K562 (cell line): ENCODE measurements at regions not wholly inside any gene's neighbourhood (a gene's known extent, or its start where the extent isn't known, plus 50 kb on each side); places are given as distances from the start of the nearest gene placed in this dataset.

Experiments used
- ATAC-seq: fragments of 200-7000 bp; cut with Tn5 transposase; 3 replicates; pipeline ENCODE4 v1.9.1; 2020; ENCODE audit warnings: moderate library complexity
- BruUV-seq: library from RNA; stranded (reverse); fragments of 400-500 nt; replicated peaks from 2 replicates; lab custom pipeline; 2021; lab: Mats Ljungman, UMichigan
- CTCF ChIA-PET: fragments of 300-600 bp; formaldehyde crosslinking; extraction: SDS; loops from one replicate; lab custom pipeline; 2021; ENCODE audit warnings: low intra/inter-chr PET ratio; lab: Yijun Ruan, JAX
- POLR2A ChIA-PET: fragments of 300-600, 350-650 bp; sonication (Branson Sonifier 250); formaldehyde crosslinking; extraction: SDS; loops from one replicate; lab custom pipeline; 2021; ENCODE audit warnings: antibody characterized with exemption, inconsistent platforms; lab: Yijun Ruan, JAX
- DNase-seq, 4 experiments: peaks; one replicate each; pipeline versions ENCODE4 v3.0.0 to v3.0.0-alpha.2; 2011 to 2018; ENCODE audit warnings: low spot score in 3 of 4, mixed read lengths in 3 of 4; ENCODE audit errors: extremely low read depth in 1 of 4
- FAIRE-seq: peaks from 2 replicates; lab custom pipeline; 2011; peaks lifted over from hg19 to GRCh38; lab: Jason Lieb, UNC
- H2AFZ ChIP-seq: 2 replicates; pipeline ENCODE4 v1.6.0; 2011; ENCODE audit warnings: low read depth, low read length, control low read depth, inconsistent platforms
- H3K27ac ChIP-seq: fragments of 200-600 bp; 3 replicates; pipeline ENCODE4 v1.8.0; 2011; ENCODE audit warnings: low read depth, mild to moderate bottlenecking, control low read depth, inconsistent platforms, low read length, moderate library complexity, mixed read lengths; ENCODE audit errors: extremely low read depth
- H3K27me3 ChIP-seq, 2 experiments: fragments of 300-600 bp in 1 of 2; 2 replicates in 1 of 2; 3 replicates in 1 of 2; pipeline versions ENCODE4 v1.6.0 to v1.8.0; 2011; ENCODE audit warnings: inconsistent platforms in 2 of 2, low read length in 2 of 2, mild to moderate bottlenecking in 1 of 2, mixed read lengths in 1 of 2, moderate library complexity in 1 of 2; ENCODE audit not compliant: control insufficient read depth in 2 of 2, insufficient read depth in 2 of 2
- H3K36me3 ChIP-seq: fragments of 300-600 bp; 3 replicates; pipeline ENCODE4 v1.8.0; 2011; ENCODE audit warnings: mild to moderate bottlenecking, low read length, inconsistent platforms; ENCODE audit not compliant: control insufficient read depth, insufficient read depth
- H3K4me1 ChIP-seq, 2 experiments: fragments of 200-600 bp in 1 of 2; replicated peaks in 1 of 2; 2 replicates in 1 of 2; 3 replicates in 1 of 2; pipeline versions ENCODE4 v1.5.1 to v1.8.0; 2011; ENCODE audit warnings: inconsistent platforms in 2 of 2, low read length in 2 of 2, mild to moderate bottlenecking in 1 of 2, mixed read lengths in 1 of 2, moderate library complexity in 1 of 2; ENCODE audit not compliant: control insufficient read depth in 2 of 2, insufficient read depth in 2 of 2
- H3K4me2 ChIP-seq: 2 replicates; pipeline ENCODE4 v1.6.1; 2011; ENCODE audit warnings: low read length, control low read depth, inconsistent platforms, mixed read lengths; ENCODE audit not compliant: insufficient read depth
- H3K4me3 ChIP-seq: fragments of 200-600 bp; sonication (generic), shearing (Covaris generic); 2 replicates; pipeline ENCODE4 v1.5.1; 2016; ENCODE audit warnings: control low read depth, inconsistent platforms
- H3K79me2 ChIP-seq: fragments of 200-600 bp; 3 replicates; pipeline ENCODE4 v1.8.0; 2011; ENCODE audit warnings: low read length, inconsistent platforms; ENCODE audit not compliant: control insufficient read depth, insufficient read depth
- H3K9ac ChIP-seq, 2 experiments: 2 replicates each; pipeline versions ENCODE4 v1.6.0 to v1.6.1; 2011; ENCODE audit warnings: low read depth in 2 of 2, low read length in 2 of 2, control low read depth in 1 of 2, inconsistent platforms in 1 of 2, mild to moderate bottlenecking in 1 of 2, mixed read lengths in 1 of 2; ENCODE audit not compliant: insufficient read depth in 1 of 2
- H3K9me1 ChIP-seq: one replicate; pipeline ENCODE4 v1.6.0; 2011; ENCODE audit warnings: inconsistent platforms, mild to moderate bottlenecking, low read length, moderate library complexity; ENCODE audit not compliant: control insufficient read depth, insufficient read depth
- H3K9me3 ChIP-seq: replicated peaks from 2 replicates; pipeline ENCODE4 v1.5.1; 2011; ENCODE audit warnings: low read depth, low read length, inconsistent platforms; ENCODE audit not compliant: control insufficient read depth, insufficient read depth
- H4K20me1 ChIP-seq: replicated peaks from 2 replicates; pipeline ENCODE4 v1.6.1; 2011; ENCODE audit warnings: low read length, inconsistent platforms, mixed read lengths; ENCODE audit not compliant: control insufficient read depth, insufficient read depth
- KLF1 ChIP-seq: fragments of 450-650 bp; IDR thresholded peaks from 2 replicates; pipeline ENCODE4 v1.6.1; 2016; ENCODE audit warnings: missing genetic modification characterization, missing compliant biosample characterization
- WGBS: fragments of 100-300 bp; shearing (Covaris generic); methylation state at CpG from one replicate; pipeline ENCODE4 v1.1.6; 2016; ENCODE audit warnings: low coverage, mixed read lengths; ENCODE audit not compliant: insufficient coverage; ENCODE audit errors: missing lambda C conversion rate; 5-methylcytosine and 5-hydroxymethylcytosine counted together
- in situ Hi-C: fragments of 300-500 bp; cut with MboI; formaldehyde crosslinking; loops from 4 replicates; pipeline ENCODE4 v1.15.0; 2018; ENCODE audit warnings: inconsistent platforms, mixed read lengths
- intact Hi-C: fragments of 100-400 bp; cut with micrococcal nuclease; formaldehyde crosslinking; loops from 2 replicates; pipeline ENCODE4 v1.14.2; 2022
- TF ChIP-seq, protein P1 (sequence below): fragments of 450-650 bp; formaldehyde crosslinking; IDR thresholded peaks from 2 replicates; pipeline ENCODE4 v1.4.0; 2022; ENCODE audit warnings: missing genetic modification characterization
- TF ChIP-seq, protein P2 (sequence below): IDR thresholded peaks from 2 replicates; pipeline ENCODE4 v1.6.1; 2011; ENCODE audit warnings: borderline replicate concordance, low read depth, mild to moderate bottlenecking, moderate library complexity, low read length; ENCODE audit not compliant: insufficient read depth, poor library complexity, severe bottlenecking
- TF ChIP-seq, protein P3 (sequence below): sonication (generic); formaldehyde crosslinking; IDR thresholded peaks from 2 replicates; pipeline ENCODE4 v1.9.0; 2022; ENCODE audit warnings: mild to moderate bottlenecking, missing genetic modification reagents

DNA sequence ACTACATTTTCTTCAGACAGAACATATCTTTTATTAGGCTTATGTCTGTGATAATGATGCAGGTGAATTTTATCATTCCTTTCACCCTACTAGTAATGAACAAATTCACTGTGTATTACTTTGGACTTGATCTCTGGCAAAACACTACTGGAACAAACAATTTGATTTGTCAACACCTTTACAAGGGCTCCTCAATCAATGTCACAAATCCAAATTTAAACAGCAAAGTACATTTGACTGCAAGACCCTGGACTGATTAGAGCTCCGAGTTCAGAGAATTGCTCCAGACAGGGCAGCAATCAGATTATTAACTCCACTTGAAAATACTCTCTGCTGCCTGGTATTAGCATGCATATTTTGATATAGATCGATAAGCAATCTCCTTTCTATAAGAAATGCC lies 547.6 kb upstream of the SALL1 start (continued):
- TF ChIP-seq, protein P1, sequence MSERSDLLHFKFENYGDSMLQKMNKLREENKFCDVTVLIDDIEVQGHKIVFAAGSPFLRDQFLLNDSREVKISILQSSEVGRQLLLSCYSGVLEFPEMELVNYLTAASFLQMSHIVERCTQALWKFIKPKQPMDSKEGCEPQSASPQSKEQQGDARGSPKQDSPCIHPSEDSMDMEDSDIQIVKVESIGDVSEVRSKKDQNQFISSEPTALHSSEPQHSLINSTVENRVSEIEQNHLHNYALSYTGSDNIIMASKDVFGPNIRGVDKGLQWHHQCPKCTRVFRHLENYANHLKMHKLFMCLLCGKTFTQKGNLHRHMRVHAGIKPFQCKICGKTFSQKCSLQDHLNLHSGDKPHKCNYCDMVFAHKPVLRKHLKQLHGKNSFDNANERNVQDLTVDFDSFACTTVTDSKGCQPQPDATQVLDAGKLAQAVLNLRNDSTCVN: no peak
- TF ChIP-seq, protein P2, sequence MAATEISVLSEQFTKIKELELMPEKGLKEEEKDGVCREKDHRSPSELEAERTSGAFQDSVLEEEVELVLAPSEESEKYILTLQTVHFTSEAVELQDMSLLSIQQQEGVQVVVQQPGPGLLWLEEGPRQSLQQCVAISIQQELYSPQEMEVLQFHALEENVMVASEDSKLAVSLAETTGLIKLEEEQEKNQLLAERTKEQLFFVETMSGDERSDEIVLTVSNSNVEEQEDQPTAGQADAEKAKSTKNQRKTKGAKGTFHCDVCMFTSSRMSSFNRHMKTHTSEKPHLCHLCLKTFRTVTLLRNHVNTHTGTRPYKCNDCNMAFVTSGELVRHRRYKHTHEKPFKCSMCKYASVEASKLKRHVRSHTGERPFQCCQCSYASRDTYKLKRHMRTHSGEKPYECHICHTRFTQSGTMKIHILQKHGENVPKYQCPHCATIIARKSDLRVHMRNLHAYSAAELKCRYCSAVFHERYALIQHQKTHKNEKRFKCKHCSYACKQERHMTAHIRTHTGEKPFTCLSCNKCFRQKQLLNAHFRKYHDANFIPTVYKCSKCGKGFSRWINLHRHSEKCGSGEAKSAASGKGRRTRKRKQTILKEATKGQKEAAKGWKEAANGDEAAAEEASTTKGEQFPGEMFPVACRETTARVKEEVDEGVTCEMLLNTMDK: no peak
- TF ChIP-seq, protein P3, sequence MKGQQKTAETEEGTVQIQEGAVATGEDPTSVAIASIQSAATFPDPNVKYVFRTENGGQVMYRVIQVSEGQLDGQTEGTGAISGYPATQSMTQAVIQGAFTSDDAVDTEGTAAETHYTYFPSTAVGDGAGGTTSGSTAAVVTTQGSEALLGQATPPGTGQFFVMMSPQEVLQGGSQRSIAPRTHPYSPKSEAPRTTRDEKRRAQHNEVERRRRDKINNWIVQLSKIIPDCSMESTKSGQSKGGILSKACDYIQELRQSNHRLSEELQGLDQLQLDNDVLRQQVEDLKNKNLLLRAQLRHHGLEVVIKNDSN (CRISPR knock-in tag): no peak

DNA sequence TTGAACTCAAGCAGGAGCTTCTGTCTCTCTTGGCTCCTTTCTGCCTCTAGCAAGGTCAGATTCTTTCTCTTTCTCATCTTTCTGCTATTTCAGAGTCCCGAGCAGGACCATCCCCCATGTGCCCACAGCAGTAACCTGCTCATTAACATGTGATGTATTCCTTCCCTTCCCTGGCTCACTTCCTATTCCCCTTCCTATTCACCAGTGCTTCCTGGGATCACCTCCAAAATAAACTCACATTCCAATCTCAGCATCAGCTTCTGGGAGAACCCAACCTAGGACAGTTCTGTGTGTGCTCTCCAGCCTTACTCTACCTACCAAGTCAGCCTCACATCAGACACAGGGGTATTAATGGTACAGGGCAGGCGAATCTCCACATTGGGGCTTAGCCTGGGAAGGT lies 546.4 kb upstream of the SALL1 start:
- ATAC-seq (no peak), DNase-seq (no peak)
- Histone ChIP-seq H3K79me2 (no peaks in the 10 kb centered on the region), H3K9me1 (no peaks in the 10 kb centered on the region), H3K9ac (no peak overlapping the region), H3K36me3 (no peaks in the 10 kb centered on the region), H3K4me2 (no peak overlapping the region), H3K27me3 (no peaks in the 10 kb centered on the region), H3K4me3 (no peak overlapping the region), H3K9me3 (no peaks in the 10 kb centered on the region), H2AFZ (no peak overlapping the region), H4K20me1 (no peaks in the 10 kb centered on the region)
- CTCF ChIA-PET: no interaction called here
- BruUV-seq: no TSS peak
- POLR2A ChIA-PET: no interaction called here
- intact Hi-C loops: no loop called here
- no peak for TF ChIP-seq KLF1 (tag)
- TF ChIP-seq, all 486 proteins: peak for 0
- in situ Hi-C loops: no loop called here
- FAIRE-seq: no peak
- Histone ChIP-seq H3K4me1 (no peaks in the 10 kb centered on the region), H3K27ac (no peak overlapping the region)
- 6% methylated on average over 2 of the region's 2 CpGs for whole genome bisulfite sequencing
